ENCODE measurements at regions not wholly inside any gene's neighbourhood (a gene's known extent, or its start where the extent isn't known, plus 50 kb on each side); places are given as distances from the start of the nearest gene placed in this dataset.

DNA sequence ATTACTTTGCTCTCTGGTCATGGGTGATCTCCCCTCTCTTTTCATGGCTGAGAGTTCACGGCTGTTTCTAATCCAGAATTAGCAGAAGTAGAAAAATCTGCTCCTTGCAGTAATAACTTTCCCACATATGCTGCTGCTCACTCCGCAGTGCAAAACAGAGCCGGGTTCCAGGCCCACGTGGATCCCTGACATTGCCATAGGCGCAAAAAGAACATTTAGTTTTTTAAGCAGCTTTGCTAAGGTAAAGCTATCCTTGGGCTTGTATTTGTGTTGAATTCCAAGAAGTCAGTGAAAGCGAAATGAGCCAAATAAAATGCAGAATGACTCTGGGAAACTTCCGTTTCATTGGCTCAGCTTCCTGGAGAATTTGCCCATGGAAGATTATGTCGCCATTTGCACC is 633.7 kb upstream of the SUCLG2 start:
- H3K4me3 ChIP-seq (ENCODE audit: low read length) = no peak overlapping the region
- TF ChIP-seq, protein P1, sequence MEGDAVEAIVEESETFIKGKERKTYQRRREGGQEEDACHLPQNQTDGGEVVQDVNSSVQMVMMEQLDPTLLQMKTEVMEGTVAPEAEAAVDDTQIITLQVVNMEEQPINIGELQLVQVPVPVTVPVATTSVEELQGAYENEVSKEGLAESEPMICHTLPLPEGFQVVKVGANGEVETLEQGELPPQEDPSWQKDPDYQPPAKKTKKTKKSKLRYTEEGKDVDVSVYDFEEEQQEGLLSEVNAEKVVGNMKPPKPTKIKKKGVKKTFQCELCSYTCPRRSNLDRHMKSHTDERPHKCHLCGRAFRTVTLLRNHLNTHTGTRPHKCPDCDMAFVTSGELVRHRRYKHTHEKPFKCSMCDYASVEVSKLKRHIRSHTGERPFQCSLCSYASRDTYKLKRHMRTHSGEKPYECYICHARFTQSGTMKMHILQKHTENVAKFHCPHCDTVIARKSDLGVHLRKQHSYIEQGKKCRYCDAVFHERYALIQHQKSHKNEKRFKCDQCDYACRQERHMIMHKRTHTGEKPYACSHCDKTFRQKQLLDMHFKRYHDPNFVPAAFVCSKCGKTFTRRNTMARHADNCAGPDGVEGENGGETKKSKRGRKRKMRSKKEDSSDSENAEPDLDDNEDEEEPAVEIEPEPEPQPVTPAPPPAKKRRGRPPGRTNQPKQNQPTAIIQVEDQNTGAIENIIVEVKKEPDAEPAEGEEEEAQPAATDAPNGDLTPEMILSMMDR (IDR thresholded peaks at IDR 0.05; ENCODE audit: insufficient read depth, low read depth, low read length, missing control alignments) = no peak
- no peak for DNase-seq (ENCODE audit: low read depth)

DNA sequence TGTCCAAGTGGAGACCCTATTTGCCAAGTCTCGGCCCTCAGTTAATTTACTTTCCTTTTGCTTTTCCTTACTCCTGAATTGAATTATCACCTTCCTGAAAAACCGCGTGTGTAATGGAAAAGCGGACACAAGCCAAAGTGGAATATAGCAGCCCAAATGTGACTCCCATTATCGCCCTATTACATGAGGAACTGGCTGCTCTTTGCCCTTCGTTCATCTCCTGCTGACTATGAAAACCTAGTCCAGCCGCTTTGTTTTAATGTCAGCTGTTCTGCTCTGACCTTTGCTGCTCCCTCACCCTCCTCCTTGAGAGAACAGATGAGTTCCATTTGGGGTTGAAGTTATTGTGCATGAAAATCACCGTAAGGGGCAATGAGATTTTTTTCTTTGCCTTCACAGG is 632.7 kb upstream of the SUCLG2 start:
- no peak for DNase-seq (ENCODE audit: low read depth)
- H3K4me3 ChIP-seq (ENCODE audit: low read length) = no peak overlapping the region
- TF ChIP-seq, protein P1 (IDR thresholded peaks at IDR 0.05; ENCODE audit: insufficient read depth, low read depth, low read length, missing control alignments) = no peak

DNA sequence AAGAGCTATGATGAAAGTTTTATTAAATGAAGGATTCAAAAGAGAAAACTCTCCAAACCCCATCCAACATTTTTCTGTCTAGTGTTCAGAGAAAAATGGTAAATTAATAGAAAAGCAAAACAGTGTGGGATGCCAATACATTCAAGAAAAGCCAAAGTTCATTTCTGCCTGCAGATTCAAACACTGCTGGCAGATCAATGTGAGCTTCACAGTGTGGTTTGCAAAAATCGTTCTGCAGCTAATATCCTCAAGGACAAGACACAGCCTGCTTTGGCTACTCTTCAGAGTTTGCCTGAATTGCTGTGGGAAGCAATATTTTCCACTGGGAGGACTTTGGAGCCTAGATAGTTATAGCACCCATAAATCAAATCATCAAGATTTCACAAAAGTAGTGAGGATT is 619.9 kb upstream of the SUCLG2 start:
- TF ChIP-seq, protein P1 (IDR thresholded peaks at IDR 0.05; ENCODE audit: insufficient read depth, low read depth, low read length, missing control alignments) = no peak
- no peak overlapping the region for H3K4me3 ChIP-seq (ENCODE audit: low read length)
- no peak for DNase-seq (ENCODE audit: low read depth)

DNA sequence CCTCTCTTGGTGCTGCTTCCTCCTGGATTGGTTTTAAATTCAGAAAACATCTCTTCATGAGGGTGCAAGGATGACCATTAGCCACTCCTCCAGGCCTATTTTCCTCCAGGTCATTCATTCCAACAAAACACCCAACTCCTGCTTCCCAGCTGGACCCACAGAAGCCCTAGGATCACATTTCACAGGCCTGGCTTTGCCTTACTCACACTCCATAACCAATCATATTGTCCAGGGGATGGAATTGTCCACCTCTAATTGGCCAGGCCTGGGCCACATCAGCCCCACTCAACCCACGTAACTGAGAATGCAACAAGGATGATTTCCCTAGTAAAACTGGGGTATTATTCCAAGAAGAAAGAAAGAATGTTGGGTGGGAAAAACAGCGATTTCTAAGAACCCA is 616.7 kb upstream of the SUCLG2 start:
- no peak for DNase-seq (ENCODE audit: low read depth)
- TF ChIP-seq, protein P1 (IDR thresholded peaks at IDR 0.05; ENCODE audit: insufficient read depth, low read depth, low read length, missing control alignments) = no peak
- no peak overlapping the region for H3K4me3 ChIP-seq (ENCODE audit: low read length)

DNA sequence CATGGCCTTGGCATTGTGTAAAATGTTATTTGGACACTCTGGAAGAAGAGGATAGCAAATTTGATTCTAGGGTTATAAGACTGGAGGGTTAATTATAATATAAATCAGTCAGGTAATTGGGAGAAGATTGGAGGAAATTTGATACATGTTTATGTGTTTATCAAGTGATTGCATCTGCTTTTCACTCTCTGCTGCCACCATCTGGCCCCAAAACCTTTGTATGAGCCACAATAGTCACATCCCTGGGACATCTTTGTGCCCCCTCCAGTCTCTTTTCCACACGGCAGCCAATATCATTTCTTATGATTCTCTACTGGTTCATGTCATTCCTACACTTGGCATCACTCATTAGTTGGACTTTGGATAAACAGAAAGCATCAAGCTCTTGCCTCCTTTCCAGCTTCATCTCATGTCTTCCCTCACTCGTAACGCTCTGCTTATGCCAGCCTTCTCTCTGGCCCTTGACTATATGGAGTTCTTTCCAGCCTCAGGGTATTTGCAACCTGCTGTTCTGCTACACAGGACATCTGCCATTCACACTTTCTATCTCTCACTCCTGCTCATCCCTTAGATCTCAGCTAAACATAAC is 602.3 kb upstream of the SUCLG2 start:
- H3K4me3 ChIP-seq (ENCODE audit: low read length) = no peak overlapping the region
- DNase-seq (ENCODE audit: low read depth) = peak; percentile 2
- TF ChIP-seq, protein P1 (IDR thresholded peaks at IDR 0.05; ENCODE audit: insufficient read depth, low read depth, low read length, missing control alignments) = no peak

DNA sequence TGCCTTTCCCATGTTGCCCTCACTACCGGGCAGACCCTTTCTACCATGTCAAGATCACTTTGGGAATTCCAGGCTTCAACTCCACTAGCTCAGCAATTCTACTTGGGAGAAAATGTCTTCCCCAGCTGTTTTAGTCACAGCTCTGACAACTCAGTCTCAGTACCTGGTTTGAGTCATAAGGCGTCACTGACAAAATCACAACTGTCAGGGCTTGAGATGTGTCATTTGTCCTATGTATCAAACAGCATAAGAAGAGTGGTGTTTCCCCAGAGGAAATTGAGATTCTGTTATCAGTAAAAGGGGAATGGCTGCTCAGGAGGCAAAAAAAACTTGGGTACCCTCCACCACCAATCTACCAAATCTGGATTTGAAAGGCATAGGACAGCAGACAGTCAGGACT is 594.9 kb upstream of the SUCLG2 start:
- no peak overlapping the region for H3K4me3 ChIP-seq (ENCODE audit: low read length)
- no peak for DNase-seq (ENCODE audit: low read depth)
- TF ChIP-seq, protein P1 (IDR thresholded peaks at IDR 0.05; ENCODE audit: insufficient read depth, low read depth, low read length, missing control alignments) = no peak

DNA sequence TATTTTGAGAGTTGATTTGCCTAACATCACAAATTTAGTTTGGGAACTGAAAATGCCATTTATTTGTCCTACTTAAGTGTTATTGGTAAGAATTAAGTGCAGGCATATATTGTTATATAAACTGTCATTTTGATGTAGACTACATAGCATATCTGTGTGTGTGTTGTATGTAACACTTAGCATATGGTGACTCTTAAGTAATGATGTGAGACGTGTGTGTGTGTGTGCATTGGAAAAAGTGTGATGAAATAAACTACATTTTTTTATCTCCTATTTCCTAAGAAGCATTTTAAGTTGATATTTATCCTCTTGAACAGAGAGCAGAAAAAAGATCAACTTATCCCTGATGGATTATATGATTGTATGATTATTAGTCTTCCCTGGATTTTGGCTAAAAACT is 588.2 kb upstream of the SUCLG2 start:
- no peak overlapping the region for H3K4me3 ChIP-seq (ENCODE audit: low read length)
- no peak for DNase-seq (ENCODE audit: low read depth)
- TF ChIP-seq, protein P1 (IDR thresholded peaks at IDR 0.05; ENCODE audit: insufficient read depth, low read depth, low read length, missing control alignments) = no peak

Measured in epithelial cell of esophagus (primary cell).